Small intestine (tissue), 7 donors: ENCODE measurements at regions not wholly inside any gene's neighbourhood (a gene's known extent, or its start where the extent isn't known, plus 50 kb on each side); places are given as distances from the start of the nearest gene placed in this dataset.
A peak's percentile ranks its signal among the peaks of the same experiment; 100 is the strongest.

ENCODE experiments used
- DNase-seq, 2 donors: peaks; one replicate each; pipeline versions ENCODE4 v3.0.0 to v3.0.0-alpha.2; 2013
- FAIRE-seq: peaks from 2 replicates; lab custom pipeline; 2012; peaks lifted over from hg19 to GRCh38; lab: Jason Lieb, UNC
- H3K27ac ChIP-seq, 3 donors: one replicate each; pipeline ENCODE4 v1.5.1; 2013; ENCODE audit warnings: low read length in 2 of 3, mild to moderate bottlenecking in 2 of 3, control low read depth in 1 of 3, inconsistent platforms in 1 of 3, low read depth in 1 of 3, moderate library complexity in 1 of 3
- H3K27me3 ChIP-seq, 3 donors: one replicate each; pipeline ENCODE4 v1.6.1; 2013; ENCODE audit warnings: low read length in 3 of 3, inconsistent platforms in 1 of 3; ENCODE audit not compliant: control insufficient read depth in 3 of 3, insufficient read depth in 3 of 3
- H3K36me3 ChIP-seq, 3 donors: one replicate each; pipeline ENCODE4 v1.6.1; 2013; ENCODE audit warnings: low read length in 3 of 3, inconsistent platforms in 1 of 3, low read depth in 1 of 3, mild to moderate bottlenecking in 1 of 3, moderate library complexity in 1 of 3; ENCODE audit not compliant: control insufficient read depth in 3 of 3, insufficient read depth in 2 of 3
- H3K4me1 ChIP-seq, 3 donors: one replicate each; pipeline ENCODE4 v1.6.1; 2013; ENCODE audit warnings: low read length in 2 of 3, inconsistent platforms in 1 of 3, low read depth in 1 of 3, mild to moderate bottlenecking in 1 of 3, moderate library complexity in 1 of 3; ENCODE audit not compliant: control insufficient read depth in 3 of 3, insufficient read depth in 2 of 3
- H3K4me3 ChIP-seq, 3 donors: one replicate each; pipeline ENCODE4 v1.5.1; 2013; ENCODE audit warnings: low read length in 3 of 3, control low read depth in 1 of 3, inconsistent platforms in 1 of 3, low read depth in 1 of 3, mild to moderate bottlenecking in 1 of 3, moderate library complexity in 1 of 3
- H3K9me3 ChIP-seq, 2 donors: one replicate each; pipeline ENCODE4 v1.6.1; 2013; ENCODE audit warnings: low read depth in 1 of 2, low read length in 1 of 2; ENCODE audit not compliant: control insufficient read depth in 2 of 2, insufficient read depth in 1 of 2
- WGBS, 3 donors: extraction: QIAGEN DNeasy Blood & Tissue Kit; methylation state at CpG; one replicate each; pipeline ENCODE4 v1.1.7; 2013; 5-methylcytosine and 5-hydroxymethylcytosine counted together
- donor health status: healthy with polysubstance abuse.
- donor health status: control.
- donor health status: control.
- donor health status: Bipolar disorder and iron deficiency.
- donor health status: healthy.

GRCh38 chr9:108546215-108546614, 309.6 kb downstream of the ACTL7B start:
- no peaks in the 10 kb centered on the region for H3K36me3 ChIP-seq
- H3K4me1 ChIP-seq: peaks cover 0 to 4% (median 0%) of the 10 kb centered on the region in 3 donors
- FAIRE-seq (no peak), DNase-seq (no peak)
- H3K27me3 ChIP-seq: no peaks in the 10 kb centered on the region
- 35 to 52% (median 51%) methylated on average over 2 of the region's 2 CpGs for WGBS, 3 donors
- no peak overlapping the region for H3K27ac ChIP-seq
- H3K4me3 ChIP-seq: no peak overlapping the region
- no peaks in the 10 kb centered on the region for H3K9me3 ChIP-seq

- FAIRE-seq: no peak
Observed at GRCh38 chr9:108545436-108545835, 310.4 kb downstream of the ACTL7B start.

GRCh38 chr9:108544866-108545265, 310.9 kb downstream of the ACTL7B start:
- Histone ChIP-seq H3K9me3 (no peaks in the 10 kb centered on the region), H3K36me3 (no peaks in the 10 kb centered on the region), H3K27me3 (no peaks in the 10 kb centered on the region), H3K4me1 (peaks cover 0 to 4% (median 0%) of the 10 kb centered on the region in 3 donors), H3K27ac (no peak overlapping the region), H3K4me3 (no peak overlapping the region)
- DNase-seq (no peak), FAIRE-seq (no peak)
- 61 to 85% (median 84%) methylated on average over 2 of the region's 2 CpGs for WGBS, 3 donors

More at GRCh38 chr9:108545436-108545835, 310.4 kb downstream of the ACTL7B start:
- no peaks in the 10 kb centered on the region for H3K27me3 ChIP-seq
- no peaks in the 10 kb centered on the region for H3K9me3 ChIP-seq
- no peak overlapping the region for H3K4me3 ChIP-seq
- no peak overlapping the region for H3K27ac ChIP-seq
- 91 to 96% (median 91%) methylated on average over 4 of the region's 4 CpGs for WGBS, 3 donors
- peaks cover 0 to 4% (median 0%) of the 10 kb centered on the region in 3 donors for H3K4me1 ChIP-seq
- no peaks in the 10 kb centered on the region for H3K36me3 ChIP-seq
- DNase-seq: no peak

GRCh38 chr9:108543251-108543778, 312.5 kb downstream of the ACTL7B start:
- Histone ChIP-seq H3K27ac (no peak overlapping the region), H3K4me3 (no peak overlapping the region), H3K9me3 (no peaks in the 10 kb centered on the region), H3K27me3 (no peaks in the 10 kb centered on the region), H3K4me1 (no peaks in the 10 kb centered on the region), H3K36me3 (no peaks in the 10 kb centered on the region)
- DNase-seq (no peak), FAIRE-seq (no peak)
- 41 to 65% (median 61%) methylated on average over 5 of the region's 5 CpGs for WGBS, 3 donors

- 67 to 83% (median 81%) methylated on average over 7 of the region's 7 CpGs for WGBS, 3 donors
- FAIRE-seq (no peak), DNase-seq (no peak)
- no peak overlapping the region for H3K4me3 ChIP-seq
- H3K27me3 ChIP-seq: peaks cover 0 to 2% (median 0%) of the 10 kb centered on the region in 3 donors
- H3K27ac ChIP-seq: no peak overlapping the region
- H3K36me3 ChIP-seq: no peaks in the 10 kb centered on the region
- peaks cover 0 to 4% of the 10 kb centered on the region in 2 donors for H3K9me3 ChIP-seq
- H3K4me1 ChIP-seq: no peaks in the 10 kb centered on the region
Observed at GRCh38 chr9:108537756-108538155, 318.0 kb downstream of the ACTL7B start.

GRCh38 chr9:108536836-108537601, 318.8 kb downstream of the ACTL7B start:
- peak in 1 of 2 donors; percentile 17 for DNase-seq
- no peak overlapping the region for H3K4me3 ChIP-seq
- no peaks in the 10 kb centered on the region for H3K4me1 ChIP-seq
- WGBS, 3 donors: 88 to 91% (median 91%) methylated on average over 2 of the region's 2 CpGs
- peaks cover 0 to 4% of the 10 kb centered on the region in 2 donors for H3K9me3 ChIP-seq
- H3K27me3 ChIP-seq: peaks cover 0 to 2% (median 0%) of the 10 kb centered on the region in 3 donors
- H3K36me3 ChIP-seq: no peaks in the 10 kb centered on the region
- no peak overlapping the region for H3K27ac ChIP-seq
- no peak for FAIRE-seq

- Histone ChIP-seq H3K27ac (no peak overlapping the region), H3K4me3 (no peak overlapping the region), H3K9me3 (peaks cover 0 to 4% of the 10 kb centered on the region in 2 donors), H3K27me3 (peaks cover 0 to 2% (median 0%) of the 10 kb centered on the region in 3 donors), H3K36me3 (no peaks in the 10 kb centered on the region), H3K4me1 (no peaks in the 10 kb centered on the region)
- FAIRE-seq (no peak), DNase-seq (peak; percentile 8 to 21)
- 66 to 78% (median 74%) methylated on average over 3 of the region's 3 CpGs for whole genome bisulfite sequencing, 3 donors
Observed at GRCh38 chr9:108535526-108535925, 320.3 kb downstream of the ACTL7B start.

- Histone ChIP-seq H3K4me1 (no peaks in the 10 kb centered on the region), H3K27me3 (peaks cover 0 to 2% (median 0%) of the 10 kb centered on the region in 3 donors), H3K27ac (no peak overlapping the region), H3K4me3 (no peak overlapping the region), H3K9me3 (peaks cover 0 to 4% of the 10 kb centered on the region in 2 donors), H3K36me3 (no peaks in the 10 kb centered on the region)
- 40 to 66% (median 42%) methylated on average over 2 of the region's 2 CpGs for WGBS, 3 donors
- no peak for FAIRE-seq
- DNase-seq: no peak
Observed at GRCh38 chr9:108534741-108535140, 321.0 kb downstream of the ACTL7B start.
